Muscle layer of duodenum (tissue), 2 donors: ENCODE measurements at regions not wholly inside any gene's neighbourhood (a gene's known extent, or its start where the extent isn't known, plus 50 kb on each side); places are given as distances from the start of the nearest gene placed in this dataset.
"Not testable (repeated sequence)": the region's sequence is repeated elsewhere in the genome, so short reads cannot be mapped to it uniquely, and the experiment has no call there.

Experiments
- H3K27ac ChIP-seq: one replicate; pipeline ENCODE4 v1.7.0; 2013; ENCODE audit warnings: mild to moderate bottlenecking, low read length
- H3K27me3 ChIP-seq: one replicate; pipeline ENCODE4 v1.7.0; 2013; ENCODE audit warnings: low read depth, mild to moderate bottlenecking, control low read depth, low read length
- H3K36me3 ChIP-seq, 2 donors: one replicate each; pipeline ENCODE4 v1.7.0; 2013; ENCODE audit warnings: low read length in 2 of 2, control low read depth in 1 of 2, mild to moderate bottlenecking in 1 of 2; ENCODE audit not compliant: insufficient read depth in 2 of 2, control insufficient read depth in 1 of 2
- H3K4me1 ChIP-seq, 2 donors: one replicate each; pipeline ENCODE4 v1.7.0; 2013; ENCODE audit warnings: low read length in 2 of 2, mild to moderate bottlenecking in 2 of 2, control low read depth in 1 of 2, moderate library complexity in 1 of 2; ENCODE audit not compliant: insufficient read depth in 2 of 2, control insufficient read depth in 1 of 2
- H3K4me3 ChIP-seq, 2 donors: one replicate each; pipeline ENCODE4 v1.7.0; 2013; ENCODE audit warnings: low read length in 2 of 2, low read depth in 1 of 2, mild to moderate bottlenecking in 1 of 2
- H3K9me3 ChIP-seq, 2 donors: one replicate each; pipeline ENCODE4 v1.7.0; 2013; ENCODE audit warnings: low read length in 2 of 2, control low read depth in 1 of 2, mild to moderate bottlenecking in 1 of 2; ENCODE audit not compliant: control insufficient read depth in 1 of 2
- donor health status: healthy.

GRCh38 chr9:63912451-63912850, 1372.6 kb downstream of the FOXD4L5 start:
- not testable (repeated sequence) for H3K4me3 ChIP-seq, H3K27me3 ChIP-seq, H3K9me3 ChIP-seq

GRCh38 chr9:63909076-63909475, 1375.9 kb downstream of the FOXD4L5 start:
- H3K4me1 ChIP-seq, H3K36me3 ChIP-seq, H3K4me3 ChIP-seq, H3K9me3 ChIP-seq, H3K27ac ChIP-seq, H3K27me3 ChIP-seq: not testable (repeated sequence)

More at GRCh38 chr9:63912451-63912850, 1372.6 kb downstream of the FOXD4L5 start:
- H3K27ac ChIP-seq, H3K4me1 ChIP-seq, H3K36me3 ChIP-seq: not testable (repeated sequence)

- not testable (repeated sequence) for H3K27me3 ChIP-seq, H3K9me3 ChIP-seq, H3K4me3 ChIP-seq, H3K27ac ChIP-seq, H3K4me1 ChIP-seq, H3K36me3 ChIP-seq
These were observed 1385.3 kb downstream of the FOXD4L5 start for GRCh38 chr9:63899637-63900190.

GRCh38 chr9:63881386-63881785, 1403.6 kb downstream of the FOXD4L5 start:
- not testable (repeated sequence) for H3K36me3 ChIP-seq, H3K9me3 ChIP-seq, H3K27me3 ChIP-seq

GRCh38 chr9:63876380-63876779, 1408.6 kb downstream of the FOXD4L5 start:
- not testable (repeated sequence) for H3K27me3 ChIP-seq

More at GRCh38 chr9:63881386-63881785, 1403.6 kb downstream of the FOXD4L5 start:
- H3K4me1 ChIP-seq, H3K4me3 ChIP-seq, H3K27ac ChIP-seq: not testable (repeated sequence)

GRCh38 chr9:63859475-63860215, 1425.4 kb downstream of the FOXD4L5 start:
- H3K27me3 ChIP-seq = no peaks in the 10 kb centered on the region
- H3K27ac ChIP-seq = no peak overlapping the region
- H3K9me3 ChIP-seq = peaks cover 0 to 4% of the 10 kb centered on the region in 2 donors
- H3K36me3 ChIP-seq = no peaks in the 10 kb centered on the region
- H3K4me3 ChIP-seq = peak overlapping the region; percentile 26 to 42
- H3K4me1 ChIP-seq = no peaks in the 10 kb centered on the region

More at GRCh38 chr9:63876380-63876779, 1408.6 kb downstream of the FOXD4L5 start:
- not testable (repeated sequence) for H3K9me3 ChIP-seq, H3K27ac ChIP-seq, H3K36me3 ChIP-seq, H3K4me1 ChIP-seq, H3K4me3 ChIP-seq

GRCh38 chr9:63859090-63859474, 1425.9 kb downstream of the FOXD4L5 start:
- not testable (repeated sequence) for H3K27me3 ChIP-seq, H3K4me1 ChIP-seq, H3K9me3 ChIP-seq, H3K36me3 ChIP-seq, H3K27ac ChIP-seq
- H3K4me3 ChIP-seq = peak overlapping the region; percentile 26 to 42

- H3K4me1 ChIP-seq, H3K27ac ChIP-seq, H3K27me3 ChIP-seq, H3K4me3 ChIP-seq, H3K36me3 ChIP-seq, H3K9me3 ChIP-seq: not testable (repeated sequence)
These were observed 1431.8 kb downstream of the FOXD4L5 start for GRCh38 chr9:63853140-63853751.

- not testable (repeated sequence) for H3K4me1 ChIP-seq, H3K27ac ChIP-seq, H3K27me3 ChIP-seq, H3K36me3 ChIP-seq, H3K4me3 ChIP-seq, H3K9me3 ChIP-seq
These were observed 1460.2 kb downstream of the FOXD4L5 start for GRCh38 chr9:63824804-63825203.

GRCh38 chr9:63823375-63824201, 1461.4 kb downstream of the FOXD4L5 start:
- H3K9me3 ChIP-seq, H3K4me1 ChIP-seq, H3K27ac ChIP-seq, H3K36me3 ChIP-seq, H3K4me3 ChIP-seq, H3K27me3 ChIP-seq: not testable (repeated sequence)

- H3K9me3 ChIP-seq, H3K4me1 ChIP-seq, H3K4me3 ChIP-seq, H3K27ac ChIP-seq, H3K27me3 ChIP-seq, H3K36me3 ChIP-seq: not testable (repeated sequence)
These were observed 1462.2 kb downstream of the FOXD4L5 start for GRCh38 chr9:63822615-63823374.
